HCT116 (cell line): ENCODE measurements at regions not wholly inside any gene's neighbourhood (a gene's known extent, or its start where the extent isn't known, plus 50 kb on each side); places are given as distances from the start of the nearest gene placed in this dataset.

ENCODE experiments used
- ATAC-seq: fragments of 200-7000 bp; cut with Tn5 transposase; 2 replicates; pipeline ENCODE4 v1.9.1; 2020; ENCODE audit warnings: mild to moderate bottlenecking, moderate library complexity
- BruUV-seq: library from RNA; stranded (reverse); fragments of 400-500 nt; replicated peaks from 2 replicates; lab custom pipeline; 2021; lab: Mats Ljungman, UMichigan
- CTCF ChIA-PET: fragments of 300-600 bp; sonication (Branson Sonifier 250); formaldehyde crosslinking; loops from one replicate; lab custom pipeline; 2021; ENCODE audit warnings: antibody characterized with exemption; lab: Charles Lee
- POLR2A ChIA-PET: fragments of 300-600, 350-600 bp; sonication (Branson Sonifier 250); formaldehyde crosslinking; loops from one replicate; lab custom pipeline; 2021; ENCODE audit warnings: antibody characterized with exemption; lab: Charles Lee
- RAD21 ChIA-PET, 2 experiments: fragments of 300-600 bp; sonication (Branson Sonifier 250); formaldehyde crosslinking; loops; one replicate each; lab custom pipeline; 2023; ENCODE audit warnings: low total read pairs in 2 of 2; ENCODE audit not compliant: uncharacterized antibody in 2 of 2, unreplicated experiment in 2 of 2, low non-redundant PET in 1 of 2; lab: Charles Lee
- DNase-seq: peaks from one replicate; pipeline ENCODE4 v3.0.0-alpha.2; 2010; ENCODE audit warnings: low read depth, low spot score
- H2AFZ ChIP-seq: fragments of 200-600 bp; shearing (Covaris generic), sonication (generic); 2 replicates; pipeline ENCODE4 v1.6.1; 2017; ENCODE audit warnings: low read depth, mixed run types, mixed read lengths, antibody characterized with exemption, low read length; ENCODE audit not compliant: poor library complexity, severe bottlenecking
- H3K27ac ChIP-seq: 2 replicates; pipeline ENCODE4 v1.5.1; 2012; ENCODE audit warnings: low read depth, low read length
- H3K27me3 ChIP-seq: fragments of 200-600 bp; sonication (generic); 2 replicates; pipeline ENCODE4 v1.6.1; 2016; ENCODE audit warnings: mixed run types, low read length, mixed read lengths; ENCODE audit not compliant: insufficient read depth
- H3K36me3 ChIP-seq, 2 experiments: fragments of 200-500 bp in 1 of 2; fragments of 200-600 bp in 1 of 2; sonication (Bioruptor generic) in 1 of 2; sonication (generic) in 1 of 2; 2 replicates each; pipeline versions ENCODE4 v1.5.1 to v1.6.1; 2014 to 2016; ENCODE audit warnings: low read length in 2 of 2, inconsistent platforms in 1 of 2, mixed read lengths in 1 of 2, mixed run types in 1 of 2; ENCODE audit not compliant: insufficient read depth in 2 of 2, control insufficient read depth in 1 of 2
- H3K4me1 ChIP-seq, 2 experiments: fragments of 200-600 bp in 1 of 2; sonication (generic) in 1 of 2; 2 replicates each; pipeline versions ENCODE4 v1.5.1 to v1.6.1; 2012 to 2017; ENCODE audit warnings: low read length in 2 of 2, inconsistent platforms in 1 of 2, mild to moderate bottlenecking in 1 of 2, mixed read lengths in 1 of 2, mixed run types in 1 of 2, moderate library complexity in 1 of 2; ENCODE audit not compliant: insufficient read depth in 2 of 2, control insufficient read depth in 1 of 2
- H3K4me2 ChIP-seq: fragments of 200-600 bp; sonication (generic); 2 replicates; pipeline ENCODE4 v1.6.1; 2017; ENCODE audit warnings: mixed run types, low read length, mixed read lengths
- H3K4me3 ChIP-seq, 2 experiments: fragments of 200-600 bp in 1 of 2; sonication (generic) in 1 of 2; replicated peaks in 1 of 2; 2 replicates each; pipeline ENCODE4 v1.5.1; 2011 to 2016; ENCODE audit warnings: low read length in 2 of 2, control low read depth in 1 of 2, low read depth in 1 of 2, mild to moderate bottlenecking in 1 of 2, mixed read lengths in 1 of 2, mixed run types in 1 of 2
- H3K79me2 ChIP-seq: fragments of 200-600 bp; sonication (generic); 2 replicates; pipeline ENCODE4 v1.6.1; 2017; ENCODE audit warnings: mild to moderate bottlenecking, mixed run types, low read length, moderate library complexity, mixed read lengths; ENCODE audit not compliant: insufficient read depth
- H3K9ac ChIP-seq: fragments of 200-600 bp; sonication (generic); 2 replicates; pipeline ENCODE4 v1.6.1; 2016; ENCODE audit warnings: low read length, mixed read lengths
- H3K9me2 ChIP-seq: fragments of 200-600 bp; sonication (generic), shearing (Covaris generic); 2 replicates; pipeline ENCODE4 v1.6.1; 2017; ENCODE audit warnings: mixed run types, mild to moderate bottlenecking, moderate library complexity; ENCODE audit not compliant: insufficient read depth
- H3K9me3 ChIP-seq, 2 experiments: fragments of 200-500 bp in 1 of 2; fragments of 200-600 bp in 1 of 2; sonication (Bioruptor generic) in 1 of 2; sonication (generic) in 1 of 2; 2 replicates each; pipeline ENCODE4 v1.6.1; 2014 to 2017; ENCODE audit warnings: low read length in 2 of 2, mixed read lengths in 2 of 2, inconsistent platforms in 1 of 2, low read depth in 1 of 2, mild to moderate bottlenecking in 1 of 2, mixed run types in 1 of 2, moderate library complexity in 1 of 2; ENCODE audit not compliant: control insufficient read depth in 1 of 2, insufficient read depth in 1 of 2
- H4K20me1 ChIP-seq: fragments of 200-600 bp; sonication (generic), shearing (Covaris generic); 2 replicates; pipeline ENCODE4 v1.6.1; 2017; ENCODE audit warnings: mixed run types, mild to moderate bottlenecking, moderate library complexity; ENCODE audit not compliant: insufficient read depth
- CBX3 ChIP-seq: IDR thresholded peaks from 2 replicates; pipeline ENCODE4 v1.6.1; 2012; ENCODE audit warnings: low read depth
- EGR1 ChIP-seq: IDR thresholded peaks from 2 replicates; pipeline ENCODE4 v1.6.1; 2012; ENCODE audit warnings: low read depth
- EZH2 ChIP-seq: fragments of 200-600 bp; sonication (generic); IDR thresholded peaks from 2 replicates; pipeline ENCODE4 v1.6.1; 2017; ENCODE audit warnings: antibody characterized with exemption, mixed run types
- FOSL1 ChIP-seq: IDR thresholded peaks from 2 replicates; pipeline ENCODE4 v1.6.1; 2012; ENCODE audit warnings: low read depth
- JUND ChIP-seq: IDR thresholded peaks from 2 replicates; pipeline ENCODE4 v1.6.1; 2012
- POLR2AphosphoS5 ChIP-seq: IDR thresholded peaks from 2 replicates; pipeline ENCODE4 v1.6.1; 2011; ENCODE audit warnings: mild to moderate bottlenecking, low read depth, low read length, moderate library complexity
- SIN3A ChIP-seq: IDR thresholded peaks from 2 replicates; pipeline ENCODE4 v1.6.1; 2012; ENCODE audit warnings: low read depth
- SP1 ChIP-seq: IDR thresholded peaks from 2 replicates; pipeline ENCODE4 v1.6.1; 2012; ENCODE audit warnings: low read depth
- SRF ChIP-seq: IDR thresholded peaks from 2 replicates; pipeline ENCODE4 v1.6.1; 2012; ENCODE audit warnings: low read depth
- TCF7L2 ChIP-seq: IDR thresholded peaks from 2 replicates; pipeline ENCODE4 v1.7.0; 2011; ENCODE audit warnings: borderline replicate concordance, inconsistent platforms; ENCODE audit not compliant: insufficient read depth, insufficient read length; ENCODE audit errors: extremely low read depth
- YY1 ChIP-seq: IDR thresholded peaks from 2 replicates; pipeline ENCODE4 v1.6.1; 2011; ENCODE audit warnings: low read length, low read depth, moderate library complexity, mild to moderate bottlenecking; ENCODE audit not compliant: insufficient replicate concordance; ENCODE audit errors: extremely low read depth
- ZFX ChIP-seq: fragments of 450-650 bp; IDR thresholded peaks from 2 replicates; pipeline ENCODE4 v1.6.1; 2017
- ZNF274 ChIP-seq: fragments of 200-500 bp; sonication (Bioruptor generic); IDR thresholded peaks from 2 replicates; pipeline ENCODE4 v1.6.1; 2014; ENCODE audit warnings: mild to moderate bottlenecking, low read depth, low read length, inconsistent platforms
- intact Hi-C: fragments of 100-400 bp; cut with micrococcal nuclease; formaldehyde crosslinking; loops from 2 replicates; pipeline ENCODE4 v1.10.0; 2022
- TF ChIP-seq, protein P1 (sequence below): IDR thresholded peaks from 2 replicates; pipeline ENCODE4 v1.6.1; 2011; ENCODE audit warnings: mild to moderate bottlenecking, low read length, moderate library complexity; ENCODE audit not compliant: insufficient replicate concordance; ENCODE audit errors: extremely low read depth
- TF ChIP-seq, protein P2 (sequence below): IDR thresholded peaks from 2 replicates; pipeline ENCODE4 v1.6.1; 2012; ENCODE audit warnings: low read depth
- TF ChIP-seq, protein P3 (sequence below): IDR thresholded peaks from 2 replicates; pipeline ENCODE4 v1.6.1; 2012
- TF ChIP-seq, protein P4 (sequence below): IDR thresholded peaks from 2 replicates; pipeline ENCODE4 v1.6.1; 2012
- TF ChIP-seq, protein P5 (sequence below), 3 experiments: fragments of 200-600 bp in 1 of 3; sonication (generic) in 1 of 3; IDR thresholded peaks in 2 of 3; conservative IDR thresholded peaks in 1 of 3; 2 replicates each; pipeline ENCODE4 v1.5.1; 2012 to 2017; ENCODE audit warnings: low read depth in 2 of 3, low read length in 2 of 3, antibody characterized with exemption in 1 of 3, borderline replicate concordance in 1 of 3, control low read depth in 1 of 3, mild to moderate bottlenecking in 1 of 3, mixed read lengths in 1 of 3, mixed run types in 1 of 3, moderate library complexity in 1 of 3; ENCODE audit not compliant: insufficient read depth in 1 of 3

DNA sequence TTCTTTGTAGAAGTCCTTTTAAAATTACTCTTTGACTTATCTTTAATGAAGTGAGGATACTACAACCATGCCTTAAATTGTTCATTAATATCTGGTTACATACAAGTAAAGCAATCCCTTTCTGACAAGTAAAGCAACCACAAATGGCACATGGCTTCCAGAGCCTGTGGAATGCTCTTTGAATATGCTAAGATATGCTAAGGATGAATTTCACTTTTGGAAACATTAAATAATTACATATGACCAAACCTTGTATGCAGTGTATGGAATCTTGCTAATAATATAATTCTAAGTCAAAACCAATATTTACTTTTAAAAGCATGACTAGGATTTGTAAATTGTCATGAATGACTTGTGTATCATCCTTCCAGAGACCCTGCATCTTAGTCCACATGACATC lies 1711.2 kb upstream of the CELF4 start:
- CTCF ChIA-PET, result no interaction called here
- Histone ChIP-seq H3K4me2 (no peak overlapping the region), H3K9ac (no peak overlapping the region), H3K27me3 (no peaks in the 10 kb centered on the region), H3K79me2 (no peaks in the 10 kb centered on the region), H3K4me3 (no peak overlapping the region), H3K36me3 (no peaks in the 10 kb centered on the region), H3K9me2 (no peaks in the 10 kb centered on the region), H2AFZ (no peak overlapping the region), H3K27ac (no peak overlapping the region), H4K20me1 (no peaks in the 10 kb centered on the region), H3K4me1 (no peaks in the 10 kb centered on the region), H3K9me3 (no peaks in the 10 kb centered on the region)
- no TSS peak for BruUV-seq
- no peak for DNase-seq
- ATAC-seq, result no peak
- POLR2A ChIA-PET, result no interaction called here
- intact Hi-C loops, result no loop called here
- RAD21 ChIA-PET, result no interaction called here
- TF ChIP-seq SIN3A (no peak), SP1 (no peak), EGR1 (no peak), FOSL1 (no peak), TCF7L2 (no peak), SRF (no peak), EZH2 (no peak), POLR2AphosphoS5 (no peak), JUND (no peak), CBX3 (no peak), YY1 (no peak), ZFX (no peak), ZNF274 (no peak)
- TF ChIP-seq, protein P1, sequence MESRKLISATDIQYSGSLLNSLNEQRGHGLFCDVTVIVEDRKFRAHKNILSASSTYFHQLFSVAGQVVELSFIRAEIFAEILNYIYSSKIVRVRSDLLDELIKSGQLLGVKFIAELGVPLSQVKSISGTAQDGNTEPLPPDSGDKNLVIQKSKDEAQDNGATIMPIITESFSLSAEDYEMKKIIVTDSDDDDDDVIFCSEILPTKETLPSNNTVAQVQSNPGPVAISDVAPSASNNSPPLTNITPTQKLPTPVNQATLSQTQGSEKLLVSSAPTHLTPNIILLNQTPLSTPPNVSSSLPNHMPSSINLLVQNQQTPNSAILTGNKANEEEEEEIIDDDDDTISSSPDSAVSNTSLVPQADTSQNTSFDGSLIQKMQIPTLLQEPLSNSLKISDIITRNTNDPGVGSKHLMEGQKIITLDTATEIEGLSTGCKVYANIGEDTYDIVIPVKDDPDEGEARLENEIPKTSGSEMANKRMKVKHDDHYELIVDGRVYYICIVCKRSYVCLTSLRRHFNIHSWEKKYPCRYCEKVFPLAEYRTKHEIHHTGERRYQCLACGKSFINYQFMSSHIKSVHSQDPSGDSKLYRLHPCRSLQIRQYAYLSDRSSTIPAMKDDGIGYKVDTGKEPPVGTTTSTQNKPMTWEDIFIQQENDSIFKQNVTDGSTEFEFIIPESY, result no peak
- TF ChIP-seq, protein P2, sequence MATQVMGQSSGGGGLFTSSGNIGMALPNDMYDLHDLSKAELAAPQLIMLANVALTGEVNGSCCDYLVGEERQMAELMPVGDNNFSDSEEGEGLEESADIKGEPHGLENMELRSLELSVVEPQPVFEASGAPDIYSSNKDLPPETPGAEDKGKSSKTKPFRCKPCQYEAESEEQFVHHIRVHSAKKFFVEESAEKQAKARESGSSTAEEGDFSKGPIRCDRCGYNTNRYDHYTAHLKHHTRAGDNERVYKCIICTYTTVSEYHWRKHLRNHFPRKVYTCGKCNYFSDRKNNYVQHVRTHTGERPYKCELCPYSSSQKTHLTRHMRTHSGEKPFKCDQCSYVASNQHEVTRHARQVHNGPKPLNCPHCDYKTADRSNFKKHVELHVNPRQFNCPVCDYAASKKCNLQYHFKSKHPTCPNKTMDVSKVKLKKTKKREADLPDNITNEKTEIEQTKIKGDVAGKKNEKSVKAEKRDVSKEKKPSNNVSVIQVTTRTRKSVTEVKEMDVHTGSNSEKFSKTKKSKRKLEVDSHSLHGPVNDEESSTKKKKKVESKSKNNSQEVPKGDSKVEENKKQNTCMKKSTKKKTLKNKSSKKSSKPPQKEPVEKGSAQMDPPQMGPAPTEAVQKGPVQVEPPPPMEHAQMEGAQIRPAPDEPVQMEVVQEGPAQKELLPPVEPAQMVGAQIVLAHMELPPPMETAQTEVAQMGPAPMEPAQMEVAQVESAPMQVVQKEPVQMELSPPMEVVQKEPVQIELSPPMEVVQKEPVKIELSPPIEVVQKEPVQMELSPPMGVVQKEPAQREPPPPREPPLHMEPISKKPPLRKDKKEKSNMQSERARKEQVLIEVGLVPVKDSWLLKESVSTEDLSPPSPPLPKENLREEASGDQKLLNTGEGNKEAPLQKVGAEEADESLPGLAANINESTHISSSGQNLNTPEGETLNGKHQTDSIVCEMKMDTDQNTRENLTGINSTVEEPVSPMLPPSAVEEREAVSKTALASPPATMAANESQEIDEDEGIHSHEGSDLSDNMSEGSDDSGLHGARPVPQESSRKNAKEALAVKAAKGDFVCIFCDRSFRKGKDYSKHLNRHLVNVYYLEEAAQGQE, result no peak
- TF ChIP-seq, protein P3, sequence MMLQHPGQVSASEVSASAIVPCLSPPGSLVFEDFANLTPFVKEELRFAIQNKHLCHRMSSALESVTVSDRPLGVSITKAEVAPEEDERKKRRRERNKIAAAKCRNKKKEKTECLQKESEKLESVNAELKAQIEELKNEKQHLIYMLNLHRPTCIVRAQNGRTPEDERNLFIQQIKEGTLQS, result no peak
- TF ChIP-seq, protein P4, sequence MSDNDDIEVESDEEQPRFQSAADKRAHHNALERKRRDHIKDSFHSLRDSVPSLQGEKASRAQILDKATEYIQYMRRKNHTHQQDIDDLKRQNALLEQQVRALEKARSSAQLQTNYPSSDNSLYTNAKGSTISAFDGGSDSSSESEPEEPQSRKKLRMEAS, result no peak
- TF ChIP-seq, protein P5, sequence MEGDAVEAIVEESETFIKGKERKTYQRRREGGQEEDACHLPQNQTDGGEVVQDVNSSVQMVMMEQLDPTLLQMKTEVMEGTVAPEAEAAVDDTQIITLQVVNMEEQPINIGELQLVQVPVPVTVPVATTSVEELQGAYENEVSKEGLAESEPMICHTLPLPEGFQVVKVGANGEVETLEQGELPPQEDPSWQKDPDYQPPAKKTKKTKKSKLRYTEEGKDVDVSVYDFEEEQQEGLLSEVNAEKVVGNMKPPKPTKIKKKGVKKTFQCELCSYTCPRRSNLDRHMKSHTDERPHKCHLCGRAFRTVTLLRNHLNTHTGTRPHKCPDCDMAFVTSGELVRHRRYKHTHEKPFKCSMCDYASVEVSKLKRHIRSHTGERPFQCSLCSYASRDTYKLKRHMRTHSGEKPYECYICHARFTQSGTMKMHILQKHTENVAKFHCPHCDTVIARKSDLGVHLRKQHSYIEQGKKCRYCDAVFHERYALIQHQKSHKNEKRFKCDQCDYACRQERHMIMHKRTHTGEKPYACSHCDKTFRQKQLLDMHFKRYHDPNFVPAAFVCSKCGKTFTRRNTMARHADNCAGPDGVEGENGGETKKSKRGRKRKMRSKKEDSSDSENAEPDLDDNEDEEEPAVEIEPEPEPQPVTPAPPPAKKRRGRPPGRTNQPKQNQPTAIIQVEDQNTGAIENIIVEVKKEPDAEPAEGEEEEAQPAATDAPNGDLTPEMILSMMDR (IDR thresholded peaks at IDR 0.05 in 2 of 3, conservative IDR thresholded peaks at IDR 0.05 in 1 of 3; ENCODE audit: borderline replicate concordance in 1 of 3, insufficient read depth in 1 of 3, low read depth in 2 of 3, low read length in 2 of 3), result no peak
